Breast epithelium (tissue), 4 donors: ENCODE measurements at regions not wholly inside any gene's neighbourhood (a gene's known extent, or its start where the extent isn't known, plus 50 kb on each side); places are given as distances from the start of the nearest gene placed in this dataset.

Experiments
- DNase-seq, 2 donors: peaks; one replicate each; pipeline ENCODE4 v3.0.0-alpha.2; 2019; ENCODE audit warnings: low spot score in 2 of 2
- H3K27ac ChIP-seq, 2 donors: fragments of 200-600 bp; sonication (generic) in 1 of 2; one replicate each; pipeline ENCODE4 v1.5.1; 2016 to 2019; ENCODE audit warnings: mild to moderate bottlenecking in 1 of 2
- H3K27me3 ChIP-seq, 2 donors: fragments of 200-600 bp; sonication (generic) in 1 of 2; one replicate each; pipeline versions ENCODE4 v1.5.1 to v1.6.0; 2017 to 2019; ENCODE audit warnings: control low read depth in 1 of 2, mild to moderate bottlenecking in 1 of 2
- H3K36me3 ChIP-seq: fragments of 200-600 bp; one replicate; pipeline ENCODE4 v1.5.1; 2019
- H3K4me1 ChIP-seq, 2 donors: fragments of 200-600 bp; sonication (generic); one replicate each; pipeline ENCODE4 v1.5.1; 2016 to 2019; ENCODE audit warnings: control low read depth in 1 of 2
- H3K4me3 ChIP-seq, 3 donors: fragments of 200-600 bp; sonication (generic); 1 replicate in 2 of 3; 2 replicates in 1 of 3; pipeline ENCODE4 v1.5.1; 2016 to 2019; ENCODE audit warnings: mild to moderate bottlenecking in 3 of 3, moderate library complexity in 2 of 3
- H3K9me3 ChIP-seq, 2 donors: fragments of 200-600 bp; sonication (generic) in 1 of 2; one replicate each; pipeline ENCODE4 v1.5.1; 2016 to 2019; ENCODE audit warnings: control low read depth in 1 of 2
- CTCF ChIP-seq, 3 donors: fragments of 450-650 bp; IDR thresholded peaks; one replicate each; pipeline ENCODE4 v1.5.1; 2016 to 2017; ENCODE audit warnings: antibody characterized with exemption in 3 of 3, mild to moderate bottlenecking in 3 of 3, moderate library complexity in 3 of 3
- POLR2A ChIP-seq: fragments of 450-650 bp; IDR thresholded peaks from one replicate; pipeline ENCODE4 v1.6.1; 2016; ENCODE audit warnings: antibody characterized with exemption, mild to moderate bottlenecking, moderate library complexity
- POLR2AphosphoS5 ChIP-seq, 3 donors: sonication (generic); formaldehyde crosslinking; IDR thresholded peaks; one replicate each; pipeline ENCODE4 v1.6.1; 2017; ENCODE audit warnings: antibody characterized with exemption in 3 of 3
- intact Hi-C: fragments of 100-400 bp; cut with DNase I; formaldehyde crosslinking; loops from one replicate; pipeline ENCODE4 v1.15.1; 2023; ENCODE audit warnings: low total_unique reads

DNA sequence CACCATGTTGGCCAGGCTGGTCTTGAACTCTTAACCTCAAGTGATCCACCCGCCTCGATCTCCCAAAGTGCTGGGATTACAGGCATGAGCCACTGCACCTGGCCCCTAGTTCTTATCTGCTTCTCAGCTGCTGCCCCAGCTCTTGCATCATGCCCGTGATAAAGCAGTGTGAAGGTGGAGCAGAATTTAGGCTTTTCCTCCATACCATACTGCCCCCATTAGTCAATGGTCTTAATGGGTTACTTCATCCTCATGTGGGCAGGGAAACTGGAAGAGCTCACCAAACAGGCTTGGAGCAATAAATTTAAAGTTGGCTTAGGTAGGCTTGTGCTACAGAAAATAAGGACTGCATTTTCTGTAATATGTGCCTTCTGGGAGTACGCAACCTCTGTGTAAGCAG lies 636.9 kb upstream of the BOD1L1 start:
- TF ChIP-seq POLR2A (no peak), CTCF (IDR thresholded peaks at IDR 0.05) (no peak), POLR2AphosphoS5 (IDR thresholded peaks at IDR 0.05) (no peak)
- no peaks in the 10 kb centered on the region for H3K36me3 ChIP-seq
- H3K4me3 ChIP-seq = no peak overlapping the region
- H3K27ac ChIP-seq = no peak overlapping the region
- no peaks in the 10 kb centered on the region for H3K9me3 ChIP-seq
- intact Hi-C loops = no loop called here
- no peaks in the 10 kb centered on the region for H3K27me3 ChIP-seq
- no peaks in the 10 kb centered on the region for H3K4me1 ChIP-seq
- no peak for DNase-seq

GRCh38 chr4:14265651-14266050 lies 638.1 kb upstream of the BOD1L1 start:
- Histone ChIP-seq H3K4me3 (no peak overlapping the region), H3K9me3 (no peaks in the 10 kb centered on the region), H3K27me3 (no peaks in the 10 kb centered on the region), H3K4me1 (no peaks in the 10 kb centered on the region), H3K27ac (no peak overlapping the region), H3K36me3 (no peaks in the 10 kb centered on the region)
- DNase-seq = no peak
- TF ChIP-seq POLR2A (no peak), CTCF (IDR thresholded peaks at IDR 0.05) (no peak), POLR2AphosphoS5 (IDR thresholded peaks at IDR 0.05) (no peak)
- intact Hi-C loops = no loop called here

GRCh38 chr4:14267373-14268060 lies 640.0 kb upstream of the BOD1L1 start:
- no peak overlapping the region for H3K27ac ChIP-seq
- no peaks in the 10 kb centered on the region for H3K9me3 ChIP-seq
- no peak for DNase-seq
- intact Hi-C loops = no loop called here
- H3K4me1 ChIP-seq = no peaks in the 10 kb centered on the region
- no peaks in the 10 kb centered on the region for H3K27me3 ChIP-seq
- no peaks in the 10 kb centered on the region for H3K36me3 ChIP-seq
- no peak overlapping the region for H3K4me3 ChIP-seq
- TF ChIP-seq CTCF (IDR thresholded peaks at IDR 0.05) (no peak), POLR2AphosphoS5 (IDR thresholded peaks at IDR 0.05) (no peak), POLR2A (no peak)

GRCh38 chr4:14269824-14270223 lies 642.3 kb upstream of the BOD1L1 start:
- H3K36me3 ChIP-seq = no peaks in the 10 kb centered on the region
- no peak for TF ChIP-seq POLR2AphosphoS5 (IDR thresholded peaks at IDR 0.05)
- TF ChIP-seq CTCF (IDR thresholded peaks at IDR 0.05) = no peak
- no peak for TF ChIP-seq POLR2A
- no peaks in the 10 kb centered on the region for H3K27me3 ChIP-seq
- DNase-seq = no peak
- no peak overlapping the region for H3K27ac ChIP-seq
- H3K9me3 ChIP-seq = no peaks in the 10 kb centered on the region
- intact Hi-C loops = no loop called here
- H3K4me3 ChIP-seq = no peak overlapping the region
- H3K4me1 ChIP-seq = no peaks in the 10 kb centered on the region

GRCh38 chr4:14272206-14272605 lies 644.7 kb upstream of the BOD1L1 start:
- intact Hi-C loops = no loop called here
- Histone ChIP-seq H3K9me3 (no peaks in the 10 kb centered on the region), H3K4me3 (no peak overlapping the region), H3K36me3 (no peaks in the 10 kb centered on the region), H3K27me3 (no peaks in the 10 kb centered on the region), H3K4me1 (no peaks in the 10 kb centered on the region), H3K27ac (no peak overlapping the region)
- TF ChIP-seq POLR2A (no peak), CTCF (IDR thresholded peaks at IDR 0.05) (no peak), POLR2AphosphoS5 (IDR thresholded peaks at IDR 0.05) (no peak)
- no peak for DNase-seq
